AML-193 (cell line): ENCODE measurements at regions not wholly inside any gene's neighbourhood (a gene's known extent, or its start where the extent isn't known, plus 50 kb on each side); places are given as distances from the start of the nearest gene placed in this dataset.

Experiments used
- DNase-seq, 2 experiments: peaks; one replicate each; lab custom pipeline; 2025; lab: John Stamatoyannopoulos, UW

DNA sequence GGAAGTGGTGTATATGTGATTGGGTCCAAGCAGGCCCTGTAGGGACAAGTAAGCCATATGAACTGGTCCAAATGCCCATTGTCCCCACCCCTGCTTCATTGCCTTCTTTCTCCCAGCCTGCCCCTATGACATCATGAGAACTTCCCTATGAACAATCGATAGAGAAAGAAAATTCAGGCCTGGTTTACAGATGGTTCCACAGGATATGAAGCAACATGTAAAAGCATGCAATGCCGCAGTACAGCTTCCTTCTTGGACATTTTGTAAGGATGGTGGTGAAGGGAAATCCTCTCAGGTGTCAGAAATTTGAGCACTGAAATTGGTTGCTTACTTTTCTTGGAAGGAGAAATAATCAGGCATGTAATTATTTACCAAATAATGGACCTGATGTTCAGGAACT, 581.7 kb downstream of the MRPL39 start:
- peak; percentile 22 to 33 for DNase-seq

DNA sequence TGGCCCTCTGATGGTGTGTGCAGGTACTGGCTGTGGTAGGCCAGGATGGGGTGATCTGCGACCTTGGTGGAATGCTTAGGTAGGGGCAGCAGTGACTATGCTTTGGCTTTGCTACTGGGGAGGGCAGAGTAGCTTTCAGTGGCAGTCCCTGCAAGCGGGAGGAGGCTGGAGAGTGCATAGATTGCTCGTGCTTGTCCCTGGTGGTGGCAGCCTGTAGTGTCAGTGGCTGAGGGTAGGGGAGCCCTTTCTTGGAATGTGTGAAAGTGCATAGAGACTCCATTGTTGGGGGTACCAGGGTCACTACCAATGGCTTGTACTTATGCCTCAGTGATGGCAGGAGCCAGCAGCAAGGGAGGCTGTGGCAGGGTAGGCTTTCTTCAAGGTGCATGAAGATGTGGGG, 582.6 kb downstream of the MRPL39 start:
- no peak for DNase-seq

DNA sequence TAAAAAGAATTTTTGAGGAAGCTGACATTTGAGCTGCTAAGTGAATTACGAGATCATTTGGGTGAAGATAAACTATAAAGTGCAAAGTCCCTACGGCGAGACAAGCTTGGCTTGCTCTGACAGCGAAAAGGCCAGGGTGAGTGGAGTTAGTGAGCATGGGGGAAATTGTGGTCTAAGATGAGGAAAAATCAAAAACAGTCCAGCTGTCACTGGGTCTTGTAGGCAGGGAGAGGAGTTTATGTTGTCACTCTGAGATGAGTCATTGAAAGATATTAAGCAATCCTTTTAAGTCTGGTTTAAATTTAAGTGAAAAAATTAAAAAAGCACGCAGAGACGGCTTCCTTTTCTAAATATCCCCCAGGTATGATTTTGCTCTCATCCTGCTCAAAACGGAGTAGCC, 601.9 kb downstream of the MRPL39 start:
- DNase-seq = peak; percentile 83

DNA sequence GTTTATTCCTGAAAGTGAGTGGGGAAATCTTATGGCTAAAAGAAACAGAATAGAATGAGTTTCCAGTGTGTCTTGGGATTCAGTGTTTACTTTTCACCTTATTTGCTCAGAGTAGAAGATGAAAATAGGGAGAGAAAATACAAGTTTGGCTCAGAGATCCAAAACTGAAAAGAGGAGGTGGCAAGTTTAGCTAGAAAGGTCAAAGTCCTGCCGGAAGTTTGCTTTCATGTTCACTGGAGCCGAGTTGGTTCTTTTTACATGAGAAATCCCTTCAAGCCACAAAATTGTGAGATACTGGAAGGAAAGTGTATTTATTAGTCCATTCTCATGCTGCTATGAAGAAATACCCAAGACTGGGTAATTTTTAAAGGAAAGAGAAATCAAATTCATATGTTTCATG, 604.6 kb downstream of the MRPL39 start:
- no peak for DNase-seq

DNA sequence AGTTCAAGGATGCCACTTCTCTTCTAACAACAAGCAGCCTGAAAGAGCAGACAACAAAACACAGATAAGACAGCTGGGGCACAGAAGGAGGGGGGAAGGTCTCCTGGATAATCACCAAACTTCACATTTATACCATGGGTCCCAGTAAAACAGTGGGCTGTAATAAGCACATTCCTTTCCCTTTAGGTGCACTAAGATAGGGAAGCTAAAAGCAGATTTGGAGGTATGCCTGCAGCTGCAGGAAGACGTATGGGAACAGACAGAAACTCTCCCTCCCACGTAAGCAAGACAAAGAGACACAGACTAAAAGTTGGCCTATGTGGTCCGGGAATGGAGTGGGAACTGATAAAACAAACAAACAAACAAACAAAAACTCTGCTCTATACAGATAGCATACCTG, 612.1 kb downstream of the MRPL39 start:
- no peak for DNase-seq

DNA sequence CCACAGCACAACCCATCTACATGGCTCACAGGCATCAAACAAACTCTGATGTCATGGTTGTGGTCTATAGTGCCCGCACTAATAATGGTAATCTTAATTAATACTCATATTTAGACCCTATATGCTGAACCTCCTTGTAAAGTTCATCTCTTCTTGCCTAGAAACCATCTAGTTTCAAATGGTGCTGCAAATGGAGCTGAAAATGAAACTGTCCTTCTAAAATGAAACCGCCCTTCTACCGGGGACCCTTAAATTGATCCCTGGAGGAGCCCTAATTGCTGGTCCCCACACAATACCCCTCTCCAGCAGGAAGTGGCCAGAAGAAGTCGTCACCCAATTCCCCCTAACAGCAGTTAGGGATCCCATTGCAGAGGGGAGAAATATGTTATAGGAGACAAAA, 612.6 kb downstream of the MRPL39 start:
- no peak for DNase-seq

DNA sequence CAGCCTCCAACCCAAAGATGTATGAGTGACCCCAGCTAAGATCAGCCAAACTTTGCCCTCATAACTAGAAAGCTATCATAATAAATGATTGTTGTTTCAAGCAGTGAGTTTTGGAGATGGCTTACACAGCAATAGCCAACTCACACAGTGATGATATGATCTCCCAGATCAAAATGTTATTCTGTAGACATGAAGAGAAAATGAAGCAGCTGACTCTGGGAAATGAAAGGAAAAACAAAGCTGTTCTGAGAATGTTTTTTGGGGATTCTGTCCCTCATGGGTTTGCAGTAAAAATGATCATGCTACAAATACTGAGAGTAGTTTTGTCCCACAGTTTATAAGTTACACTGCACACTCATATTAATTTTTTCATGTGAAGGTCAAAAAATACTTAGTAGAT, 617.8 kb downstream of the MRPL39 start:
- no peak for DNase-seq

DNA sequence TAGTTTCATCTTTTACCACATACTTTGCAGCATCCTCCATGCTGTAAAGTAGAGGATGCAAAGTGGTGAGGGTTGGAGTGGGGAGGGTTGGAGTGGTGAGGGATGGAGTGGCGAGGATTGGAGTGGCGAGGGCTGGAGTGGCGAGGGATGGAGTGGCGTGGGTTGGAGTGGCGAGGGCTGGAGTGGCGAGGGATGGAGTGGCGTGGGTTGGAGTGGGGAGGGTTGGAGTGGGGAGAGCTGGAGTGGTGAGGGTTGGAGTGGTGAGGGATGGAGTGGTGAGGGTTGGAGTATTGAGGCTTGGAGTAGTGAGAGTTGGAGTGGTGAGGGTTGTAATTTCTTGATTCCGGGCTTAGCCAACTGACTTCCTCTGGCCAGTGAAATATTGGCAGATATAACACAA, 618.3 kb downstream of the MRPL39 start:
- DNase-seq = no peak

DNA sequence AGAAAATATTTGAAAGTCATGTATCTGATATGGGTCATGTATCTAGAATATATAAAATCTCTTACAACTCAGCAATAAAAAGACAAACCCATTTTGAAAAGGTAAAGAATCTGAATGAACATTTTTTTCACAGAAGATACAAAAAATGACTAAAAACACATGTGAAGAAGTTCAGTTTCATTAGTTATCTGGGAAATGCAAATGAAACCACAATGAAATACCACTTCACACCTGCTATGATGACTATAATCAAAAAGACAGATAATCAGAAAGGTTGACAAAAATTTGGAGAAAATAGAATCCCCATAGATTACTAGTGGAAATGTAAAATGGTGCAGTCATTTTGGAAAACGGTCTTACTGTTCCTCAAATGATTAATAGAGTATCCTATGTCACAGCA, 631.0 kb downstream of the MRPL39 start:
- no peak for DNase-seq

DNA sequence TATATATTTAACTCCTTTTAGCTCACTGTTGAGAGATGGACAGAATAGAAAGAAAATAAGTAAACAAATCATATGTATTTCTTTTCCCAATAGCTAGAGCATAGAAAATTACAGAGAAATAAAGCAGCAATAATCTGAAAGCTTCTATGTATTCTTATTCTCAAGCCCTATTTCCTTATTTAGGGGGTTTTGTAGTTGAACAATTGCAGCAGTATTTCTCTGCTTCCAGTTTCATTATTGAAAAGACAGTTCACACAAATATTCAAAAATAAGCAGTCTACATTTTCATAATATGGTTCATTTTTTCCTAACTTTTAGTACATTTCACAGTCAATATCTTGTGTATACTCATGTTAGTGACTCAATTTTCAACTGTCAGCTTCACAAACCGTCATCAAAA, 638.2 kb downstream of the MRPL39 start:
- no peak for DNase-seq

DNA sequence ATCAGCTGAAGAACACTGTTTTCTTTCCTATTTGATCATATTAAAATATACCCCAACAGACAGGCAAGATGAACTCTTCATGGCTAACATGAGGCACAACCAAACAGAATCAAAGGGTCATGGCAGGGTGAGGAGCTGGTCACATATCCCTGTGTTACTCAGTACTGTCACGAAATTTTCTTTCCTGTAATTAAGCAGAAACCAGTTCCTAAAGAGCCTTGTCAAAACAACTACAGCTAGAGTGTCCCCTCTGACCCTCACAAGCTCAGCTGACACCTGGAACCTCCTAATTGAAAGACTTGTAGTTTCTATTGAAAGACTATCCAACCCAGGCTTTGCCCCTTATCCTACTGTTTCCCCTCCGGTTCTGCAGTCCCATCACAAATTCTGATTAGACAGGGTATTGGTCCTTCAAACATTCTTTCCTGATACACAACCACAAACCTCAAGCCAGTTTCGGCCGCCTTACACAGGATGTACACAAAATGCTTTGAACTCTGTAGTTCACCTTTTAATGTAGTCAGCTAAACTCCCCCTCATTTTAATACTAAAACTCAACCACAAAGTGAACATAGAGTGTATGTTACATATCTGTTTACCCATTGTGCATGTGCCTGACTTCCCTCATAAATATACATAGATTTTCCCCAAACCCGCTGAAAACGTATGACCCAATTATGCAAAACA, 651.9 kb downstream of the MRPL39 start:
- DNase-seq = no peak

DNA sequence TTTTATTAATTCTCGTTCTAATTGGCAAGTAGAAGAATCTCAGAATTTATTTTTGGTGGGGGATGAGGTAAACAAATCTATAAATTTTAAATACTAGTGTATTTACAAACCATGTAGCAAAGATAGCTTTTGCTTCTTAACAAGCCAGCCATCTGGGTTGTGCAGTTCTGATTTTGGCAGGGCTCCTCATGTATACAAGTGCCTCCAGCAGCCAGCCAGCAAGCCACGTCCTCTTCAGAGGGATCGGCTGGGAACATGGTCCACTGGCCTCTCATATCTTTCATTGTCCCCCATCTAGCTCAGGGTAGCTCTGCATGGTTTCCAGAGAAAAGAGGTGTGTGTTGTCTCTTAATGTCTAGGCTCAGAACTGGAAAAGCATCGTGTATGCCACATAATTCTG, 659.1 kb downstream of the MRPL39 start:
- no peak for DNase-seq

DNA sequence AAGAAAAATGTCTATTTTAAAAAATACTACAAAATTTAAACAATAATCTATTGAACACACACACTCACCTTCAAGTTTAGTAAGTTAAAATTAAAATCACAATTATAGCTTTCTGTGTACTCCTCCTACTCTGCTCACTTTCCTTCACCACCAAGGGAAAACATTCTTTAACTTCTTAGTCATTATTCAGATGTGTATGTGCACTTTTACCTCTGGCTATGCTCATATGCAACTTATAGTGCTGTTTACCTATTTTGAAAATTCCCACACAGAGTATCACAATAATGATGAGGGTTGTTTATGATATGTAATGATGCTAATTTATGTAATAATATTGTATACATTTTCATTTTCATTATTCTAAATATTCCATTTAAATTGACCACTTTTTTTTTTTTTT, 661.4 kb downstream of the MRPL39 start:
- no peak for DNase-seq

DNA sequence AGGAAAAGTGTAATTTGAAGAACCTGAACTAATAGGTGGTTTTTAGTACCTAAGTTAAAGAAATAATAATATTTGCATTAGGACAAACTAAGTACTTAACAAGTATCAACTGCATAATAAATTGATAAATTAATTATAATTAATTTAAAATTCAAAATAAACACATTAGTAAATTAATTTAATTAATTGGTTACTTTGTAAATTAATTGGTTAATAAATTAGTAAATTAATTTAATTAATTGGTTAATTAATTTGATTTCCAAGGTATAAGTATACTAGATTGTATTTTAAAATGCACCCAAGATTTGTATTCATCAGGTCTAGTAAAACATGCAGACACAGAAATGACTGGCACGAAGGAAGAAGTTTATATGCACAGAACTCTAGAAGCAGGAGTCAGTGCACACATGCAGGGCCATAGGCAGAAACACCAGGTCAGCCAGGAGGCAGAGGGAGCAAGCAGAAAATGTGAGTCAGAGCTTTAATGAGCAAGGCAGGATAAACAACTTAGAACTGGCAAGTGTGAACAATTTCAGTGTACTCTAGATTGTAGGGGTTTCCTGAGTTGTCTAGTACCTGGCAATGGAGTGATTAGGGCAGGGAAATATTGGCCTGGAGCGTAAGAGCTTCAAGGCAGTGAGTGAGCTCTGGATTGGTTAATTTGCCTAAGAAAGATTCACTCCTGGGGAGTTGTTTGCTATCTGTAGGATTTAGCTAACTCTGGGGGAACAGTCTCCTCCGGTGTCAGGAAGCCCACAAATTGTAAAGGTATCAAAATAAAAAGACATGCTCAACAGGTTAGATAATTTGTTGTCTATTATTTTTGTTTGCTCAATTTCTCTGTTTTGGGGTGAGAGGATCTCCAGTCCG, 665.7 kb downstream of the MRPL39 start:
- no peak for DNase-seq

DNA sequence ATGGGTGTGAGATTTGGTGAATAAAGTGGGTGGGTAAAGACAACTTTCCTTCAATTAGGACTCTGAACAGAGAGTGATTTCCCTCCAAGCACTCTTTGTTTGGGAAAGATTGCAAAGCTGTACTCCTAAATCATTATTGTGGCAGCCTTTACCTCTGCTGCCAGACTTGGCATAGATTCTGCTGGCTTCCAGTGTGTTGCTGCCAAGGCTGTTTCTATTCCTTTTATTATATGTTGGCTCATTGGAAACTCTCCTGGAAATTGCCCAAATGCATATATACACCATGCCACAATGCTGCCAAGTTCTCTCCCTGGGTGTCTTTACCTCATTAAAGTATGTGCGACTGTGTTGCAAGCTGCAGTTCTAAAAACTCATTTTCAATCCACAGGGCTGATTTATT, 668.0 kb downstream of the MRPL39 start:
- no peak for DNase-seq

DNA sequence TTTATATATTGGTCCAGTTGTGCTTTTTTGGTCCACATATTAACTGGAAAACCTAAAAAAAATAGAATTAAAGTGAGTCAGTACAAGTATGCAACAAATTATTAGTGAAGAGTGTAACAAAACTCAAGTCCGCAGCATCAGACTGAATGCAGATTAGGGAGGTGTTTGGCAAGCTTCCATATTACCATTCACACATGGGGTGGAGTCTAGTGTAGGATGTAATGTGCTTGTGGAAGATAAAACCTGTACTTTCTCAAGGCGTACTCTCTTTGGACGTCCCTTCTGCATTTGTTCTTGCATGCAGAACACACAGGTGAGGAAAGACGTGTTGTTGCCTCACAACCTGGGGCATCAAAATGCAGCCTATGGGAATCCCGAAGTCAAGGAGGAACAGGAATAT, 668.7 kb downstream of the MRPL39 start:
- DNase-seq = no peak

DNA sequence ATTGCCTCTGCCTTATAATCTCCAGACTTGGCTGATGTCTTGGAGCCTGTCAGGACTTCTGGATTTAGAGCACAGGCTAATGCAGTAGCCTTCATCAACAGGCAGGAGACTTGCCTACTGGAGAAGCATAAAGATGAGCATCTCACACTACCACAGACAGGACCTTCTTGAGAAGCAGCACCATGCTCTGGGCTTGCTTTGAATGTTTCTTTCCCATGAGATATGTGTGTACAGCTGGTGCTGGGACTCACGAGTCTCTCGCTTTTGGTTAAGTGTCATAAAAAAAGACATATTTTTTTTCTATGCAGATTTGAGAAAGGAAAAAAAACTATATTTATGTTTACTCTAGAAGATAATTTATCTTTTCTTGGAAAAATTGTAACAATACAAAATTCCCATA, 671.3 kb downstream of the MRPL39 start:
- no peak for DNase-seq

DNA sequence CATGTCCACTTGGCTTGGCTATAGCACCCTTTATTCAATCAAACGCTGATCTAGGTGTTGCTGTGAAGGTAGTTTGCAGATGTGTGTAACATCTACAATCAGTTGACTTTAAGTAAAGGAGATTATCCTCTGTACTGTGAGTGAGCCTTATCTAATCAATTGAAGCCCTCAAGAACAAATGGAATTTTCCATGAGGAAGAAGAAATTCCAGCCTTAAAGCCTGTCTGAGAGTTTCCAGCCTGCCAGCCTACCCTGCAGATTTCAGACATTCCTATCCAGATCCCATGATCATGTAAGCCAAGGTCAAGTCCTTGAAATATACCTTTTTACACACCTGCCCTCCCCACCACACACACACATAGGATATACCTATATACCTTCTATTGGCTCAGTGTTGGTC, 696.7 kb downstream of the MRPL39 start:
- no peak for DNase-seq

DNA sequence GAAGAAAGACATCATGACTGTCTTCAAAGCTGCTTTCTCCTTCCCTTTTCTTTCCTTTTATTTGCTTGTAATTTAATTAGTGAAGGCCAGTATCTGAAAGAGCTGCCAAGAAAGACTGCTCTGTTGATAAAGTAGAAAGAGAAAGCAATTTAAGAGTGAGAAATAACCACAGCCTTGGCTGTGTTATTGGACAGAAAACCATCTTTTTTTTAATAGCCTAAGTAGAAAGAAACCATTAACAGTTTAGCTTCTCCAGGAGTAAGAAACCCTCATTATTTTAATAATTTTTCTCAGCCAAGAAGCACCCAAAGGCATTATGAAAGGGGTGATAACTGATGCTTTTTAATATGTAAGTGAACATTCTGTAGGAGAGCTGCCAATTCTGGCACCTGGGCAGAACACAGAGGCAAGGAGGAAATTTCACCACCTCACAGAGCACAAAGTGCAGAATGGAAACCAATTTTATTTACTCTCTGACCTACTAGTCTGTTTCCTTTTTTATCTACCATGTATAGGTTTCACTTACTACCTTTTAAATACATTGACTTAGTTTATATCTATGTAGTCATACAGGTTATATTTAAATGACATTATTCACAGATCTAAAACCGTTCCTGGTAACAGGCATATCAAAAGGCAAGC, 703.2 kb downstream of the MRPL39 start:
- no peak for DNase-seq

DNA sequence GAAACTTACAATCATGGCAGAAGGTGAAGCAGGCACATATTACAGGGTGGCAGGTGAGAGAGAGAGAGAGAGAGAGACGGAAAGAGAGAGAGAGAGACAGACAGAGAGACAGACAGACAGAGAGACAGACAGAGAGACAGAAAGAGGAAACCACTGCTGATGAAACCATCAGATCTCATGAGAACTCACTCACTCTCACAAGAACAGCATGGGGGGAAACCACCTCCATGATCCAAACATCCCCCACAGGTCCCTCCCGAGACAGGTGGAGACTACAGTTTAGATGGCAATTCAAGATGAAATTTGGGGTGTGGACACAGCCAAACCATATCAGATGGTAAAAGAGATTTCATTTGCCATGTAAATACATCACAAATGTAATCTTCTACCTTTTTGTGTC, 708.1 kb downstream of the MRPL39 start:
- DNase-seq = no peak

DNA sequence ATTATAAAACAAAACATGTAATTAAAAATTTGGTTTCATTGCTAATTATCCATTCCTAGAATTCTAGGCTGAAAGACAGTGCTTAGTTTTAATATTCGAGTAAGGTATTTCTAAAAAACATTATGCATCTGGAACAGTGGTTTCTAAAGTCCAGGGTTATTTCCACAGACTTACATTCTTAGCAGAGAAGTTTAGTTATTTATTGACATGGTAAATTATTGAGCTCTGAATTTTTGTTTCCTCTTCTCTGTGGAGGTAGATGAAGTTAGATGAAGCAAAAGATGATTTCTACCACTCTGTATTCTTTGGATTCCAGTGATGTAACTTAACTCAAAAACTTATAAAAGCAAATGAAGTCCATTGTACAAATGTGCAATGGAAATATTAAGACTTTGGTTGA, 709.4 kb downstream of the MRPL39 start:
- DNase-seq = no peak

DNA sequence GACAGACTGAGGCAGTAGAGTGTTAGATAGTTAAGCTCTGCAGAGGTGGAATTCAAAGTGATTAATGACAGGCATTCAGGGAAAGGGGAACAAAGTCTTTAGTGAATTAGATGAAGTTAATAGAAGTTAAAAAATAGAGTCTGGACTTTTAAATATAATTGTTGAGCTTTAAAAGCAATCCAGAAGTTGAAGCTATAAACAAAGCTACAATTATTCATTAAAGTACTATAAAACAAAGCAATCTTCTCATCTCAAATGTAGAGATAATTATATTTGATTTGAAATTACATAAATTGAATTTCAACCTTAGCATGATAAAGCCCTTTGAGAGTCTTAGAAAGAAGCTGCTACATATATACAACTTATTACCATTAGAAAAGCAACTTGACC, 710.6 kb downstream of the MRPL39 start:
- DNase-seq = no peak
